Stimulated activated effector memory CD8-positive, alpha-beta T cell treated with anti-CD3 and anti-CD28 coated beads, Interleukin-12 subunit alpha, Interleukin-12 subunit beta, amount 100 ng/mL, for 72 hours (primary cell): ENCODE measurements at regions not wholly inside any gene's neighbourhood (a gene's known extent, or its start where the extent isn't known, plus 50 kb on each side); places are given as distances from the start of the nearest gene placed in this dataset.

ENCODE experiments used
- ATAC-seq: fragments of 150-1000 bp; cut with Tn5 transposase; 2 replicates; pipeline ENCODE4 v1.10.0; 2021
- DNase-seq, 2 donors: peaks; one replicate each; pipeline ENCODE4 v3.0.0; 2021 to 2022; ENCODE audit warnings: low spot score in 2 of 2
- H3K27ac Mint-ChIP-seq: one replicate; pipeline ENCODE4 v1.8.0; 2022; ENCODE audit warnings: mild to moderate bottlenecking, mixed read lengths
- H3K36me3 Mint-ChIP-seq: one replicate; pipeline ENCODE4 v1.8.0; 2022; ENCODE audit warnings: mild to moderate bottlenecking, mixed read lengths
- H3K4me1 Mint-ChIP-seq: one replicate; pipeline ENCODE4 v1.8.0; 2022; ENCODE audit warnings: mixed read lengths
- H3K4me3 Mint-ChIP-seq: one replicate; pipeline ENCODE4 v1.8.0; 2022; ENCODE audit warnings: mild to moderate bottlenecking, mixed read lengths
- H3K9me3 Mint-ChIP-seq: one replicate; pipeline ENCODE4 v1.8.0; 2022; ENCODE audit warnings: mixed read lengths

DNA sequence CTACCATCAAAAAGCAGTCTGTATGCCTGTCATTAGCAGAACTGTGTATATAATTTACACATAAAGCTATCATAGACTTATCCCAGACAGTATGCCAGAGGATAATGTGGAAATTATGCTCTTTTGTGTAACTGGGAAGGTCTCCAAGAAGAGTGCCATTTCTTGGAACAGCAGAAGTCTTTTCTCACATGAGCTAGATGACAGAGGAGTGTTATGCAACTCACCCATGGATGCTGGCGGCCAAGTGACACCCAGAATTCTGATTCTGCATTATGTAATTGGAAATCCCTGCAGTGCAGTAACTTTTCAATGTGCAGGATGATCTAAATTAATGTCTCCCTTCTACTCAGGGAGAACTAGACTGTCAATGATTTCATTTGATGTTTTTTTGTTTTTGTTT lies 160.0 kb downstream of the UBE2E3 start:
- H3K9me3 Mint-ChIP-seq = no peaks in the 10 kb centered on the region
- ATAC-seq = no peak
- peaks cover 7% of the 10 kb centered on the region for H3K36me3 Mint-ChIP-seq
- DNase-seq = no peak
- peak overlapping the region; percentile 63 for H3K4me3 Mint-ChIP-seq
- H3K27ac Mint-ChIP-seq = no peak overlapping the region
- H3K4me1 Mint-ChIP-seq = peaks cover 58% of the 10 kb centered on the region

DNA sequence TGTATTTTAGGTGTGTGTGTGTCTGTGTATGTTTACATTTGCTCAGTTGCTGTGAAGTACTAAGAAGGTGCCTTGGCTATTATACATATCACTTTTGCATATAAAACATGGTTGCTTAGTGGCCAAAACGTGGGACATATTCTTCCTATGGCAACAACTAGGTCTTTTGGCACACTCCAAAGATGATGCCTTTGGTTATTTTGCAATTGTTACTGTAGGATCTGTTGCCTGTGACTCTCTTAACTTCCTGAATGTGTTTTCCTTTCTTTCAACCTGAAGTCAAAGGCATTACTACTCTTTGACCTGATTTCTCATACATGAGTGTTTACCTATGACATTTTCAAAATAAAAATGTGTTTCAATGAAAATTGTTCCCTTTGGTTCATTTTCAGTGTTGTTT lies 160.5 kb downstream of the UBE2E3 start:
- peaks cover 59% of the 10 kb centered on the region for H3K4me1 Mint-ChIP-seq
- H3K4me3 Mint-ChIP-seq = peak overlapping the region; percentile 63
- no peak for ATAC-seq
- peaks cover 7% of the 10 kb centered on the region for H3K36me3 Mint-ChIP-seq
- DNase-seq = no peak
- H3K27ac Mint-ChIP-seq = no peak overlapping the region
- no peaks in the 10 kb centered on the region for H3K9me3 Mint-ChIP-seq

DNA sequence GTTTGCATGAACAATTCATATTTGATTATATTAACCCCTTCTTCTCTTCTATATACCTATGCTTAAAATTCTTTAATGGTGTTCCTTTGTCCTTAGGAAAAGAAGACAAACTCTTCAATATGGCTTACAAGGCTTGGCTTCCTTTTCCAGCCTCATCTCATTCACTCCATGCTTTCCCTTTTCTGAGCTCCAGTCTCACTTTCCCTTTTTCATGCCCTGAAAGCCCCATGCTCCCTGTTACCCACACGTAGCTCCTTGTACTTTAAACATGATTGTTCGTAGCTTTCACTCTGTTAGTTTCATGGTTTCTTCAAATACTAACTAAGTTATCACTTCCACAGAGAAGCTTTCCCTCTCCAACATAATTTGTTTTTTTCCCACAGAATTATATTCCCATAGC lies 161.3 kb downstream of the UBE2E3 start:
- Mint-ChIP-seq H3K36me3 (peaks cover 7% of the 10 kb centered on the region), H3K27ac (peak overlapping the region; percentile 96), H3K4me1 (peaks cover 59% of the 10 kb centered on the region), H3K9me3 (no peaks in the 10 kb centered on the region), H3K4me3 (peak overlapping the region; percentile 63)
- DNase-seq (no peak), ATAC-seq (no peak)

- Mint-ChIP-seq H3K9me3 (no peaks in the 10 kb centered on the region), H3K36me3 (peaks cover 7% of the 10 kb centered on the region), H3K27ac (peak overlapping the region; percentile 96), H3K4me1 (peaks cover 53% of the 10 kb centered on the region), H3K4me3 (peak overlapping the region; percentile 63)
- no peak for DNase-seq
- peak; percentile 86 for ATAC-seq
Observed at GRCh38 chr2:181142514-181142913, 162.1 kb downstream of the UBE2E3 start.

DNA sequence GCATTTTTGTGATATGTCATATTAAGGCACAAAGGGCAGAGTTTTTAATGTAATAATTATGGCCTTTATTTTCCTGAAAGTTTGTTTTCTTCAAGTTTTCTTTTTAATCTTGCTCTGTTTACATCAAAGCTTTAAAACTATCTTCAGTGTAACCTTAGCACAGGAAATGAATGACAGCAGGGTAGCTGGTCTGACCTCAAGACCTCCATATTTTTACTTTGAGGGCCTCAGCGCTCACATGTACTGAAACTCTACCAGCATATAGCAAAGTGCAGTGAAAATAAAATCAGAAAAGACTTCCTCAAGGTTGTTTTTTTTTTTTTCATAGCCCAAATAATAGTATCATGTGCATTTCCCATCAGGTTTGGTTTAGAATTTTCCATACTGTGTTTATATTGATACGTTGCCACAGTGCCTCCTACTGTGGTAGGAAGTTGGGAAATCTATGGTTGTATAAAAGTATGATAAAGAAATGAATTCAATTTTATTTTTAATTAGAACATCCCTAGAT lies 163.4 kb downstream of the UBE2E3 start:
- peaks cover 47% of the 10 kb centered on the region for H3K4me1 Mint-ChIP-seq
- no peaks in the 10 kb centered on the region for H3K9me3 Mint-ChIP-seq
- peak; percentile 44 for ATAC-seq
- no peak for DNase-seq
- peaks cover 7% of the 10 kb centered on the region for H3K36me3 Mint-ChIP-seq
- peak overlapping the region; percentile 63 for H3K4me3 Mint-ChIP-seq
- peak overlapping the region; percentile 83 for H3K27ac Mint-ChIP-seq

DNA sequence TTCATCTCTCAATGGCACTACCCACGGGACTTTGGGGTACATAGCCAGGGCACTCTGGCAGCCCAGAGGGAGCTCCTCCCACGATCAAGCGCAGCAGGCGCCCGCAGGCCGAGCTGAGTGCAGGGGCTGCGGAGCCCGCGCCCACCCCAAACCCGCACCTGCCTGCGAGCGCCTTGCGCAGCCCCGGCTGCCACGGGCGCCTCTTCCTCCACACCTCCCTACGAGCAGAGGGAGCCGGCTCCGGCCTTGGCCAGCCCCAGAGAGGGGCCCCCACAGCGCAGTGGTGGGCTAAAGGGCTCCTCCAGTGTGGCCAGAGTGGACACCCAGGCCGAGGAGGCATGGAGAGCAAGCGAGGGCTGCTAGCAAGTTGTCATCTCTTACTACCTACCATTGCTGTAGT lies 165.2 kb downstream of the UBE2E3 start:
- H3K9me3 Mint-ChIP-seq = no peaks in the 10 kb centered on the region
- no peak for ATAC-seq
- H3K27ac Mint-ChIP-seq = peak overlapping the region; percentile 83
- peaks cover 7% of the 10 kb centered on the region for H3K36me3 Mint-ChIP-seq
- H3K4me1 Mint-ChIP-seq = peaks cover 41% of the 10 kb centered on the region
- no peak for DNase-seq
- H3K4me3 Mint-ChIP-seq = peak overlapping the region; percentile 33

- peaks cover 38% of the 10 kb centered on the region for H3K4me1 Mint-ChIP-seq
- H3K36me3 Mint-ChIP-seq = peaks cover 7% of the 10 kb centered on the region
- peak overlapping the region; percentile 83 for H3K27ac Mint-ChIP-seq
- peak overlapping the region; percentile 32 for H3K4me3 Mint-ChIP-seq
- DNase-seq = no peak
- peak; percentile 88 for ATAC-seq
- peaks cover under 1% of the 10 kb centered on the region for H3K9me3 Mint-ChIP-seq
Observed at GRCh38 chr2:181146171-181146570, 165.8 kb downstream of the UBE2E3 start.

DNA sequence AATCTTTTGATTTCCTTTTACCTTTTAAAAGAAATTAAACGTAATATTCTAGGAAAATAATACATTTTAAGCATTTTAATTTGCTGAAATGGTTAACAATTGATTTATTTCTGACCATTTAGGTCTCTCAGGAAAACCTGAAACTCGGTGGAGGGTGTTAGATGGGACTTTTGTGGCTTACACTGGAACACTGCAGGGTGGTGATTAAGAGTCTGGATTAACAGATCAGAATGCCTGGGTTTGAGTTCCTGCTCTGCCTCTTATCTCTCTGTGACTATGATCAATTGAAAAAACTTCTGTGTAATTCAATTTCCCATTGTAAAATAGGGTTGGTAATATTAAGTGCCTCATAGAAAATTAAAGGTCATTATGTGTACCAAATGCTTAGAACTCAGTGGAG lies 168.7 kb downstream of the UBE2E3 start:
- Mint-ChIP-seq H3K36me3 (no peaks in the 10 kb centered on the region), H3K4me3 (peak overlapping the region; percentile 11), H3K4me1 (peaks cover 40% of the 10 kb centered on the region), H3K27ac (peak overlapping the region; percentile 74), H3K9me3 (peaks cover 3% of the 10 kb centered on the region)
- no peak for ATAC-seq
- DNase-seq = no peak

DNA sequence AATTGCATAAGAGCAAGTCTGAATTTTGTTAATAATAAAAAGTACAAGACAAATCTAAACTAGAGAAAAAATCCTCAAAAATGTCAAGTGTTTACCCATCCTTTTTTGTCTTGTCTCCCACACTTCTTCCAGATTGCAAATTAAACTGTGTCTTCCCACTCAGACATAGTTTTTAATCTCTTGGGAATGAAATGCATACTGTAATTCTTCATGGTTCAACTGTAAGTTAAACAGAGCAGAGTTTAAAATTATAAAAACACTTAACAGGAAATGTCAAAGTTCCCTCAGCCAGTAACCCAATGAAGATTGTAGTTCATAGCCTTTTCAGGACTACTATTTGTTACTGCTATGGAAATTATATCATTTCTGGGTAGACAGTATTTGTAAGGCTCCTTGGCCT lies 171.8 kb downstream of the UBE2E3 start:
- Mint-ChIP-seq H3K4me3 (peak overlapping the region; percentile 12), H3K4me1 (peaks cover 31% of the 10 kb centered on the region), H3K27ac (peak overlapping the region; percentile 9), H3K36me3 (no peaks in the 10 kb centered on the region), H3K9me3 (peaks cover 6% of the 10 kb centered on the region)
- ATAC-seq = no peak
- no peak for DNase-seq

DNA sequence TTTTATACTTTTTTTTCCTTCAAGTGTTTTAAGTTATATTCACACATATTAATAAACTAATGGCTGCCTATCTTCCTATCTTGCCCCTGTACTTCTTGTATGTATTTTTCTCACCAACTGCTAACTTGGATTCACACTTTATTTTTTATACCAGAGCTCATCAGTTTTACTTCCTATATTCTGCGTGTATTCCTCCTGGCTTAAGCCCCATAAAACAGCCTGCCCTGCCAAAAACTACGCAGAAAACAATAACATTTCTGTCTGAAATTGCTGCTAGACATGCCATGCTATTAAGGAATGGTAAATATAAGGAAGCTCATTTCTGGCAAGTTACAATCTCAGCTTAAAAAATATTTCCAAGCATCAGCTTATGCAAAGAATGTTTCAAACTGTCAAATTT lies 172.3 kb downstream of the UBE2E3 start:
- Mint-ChIP-seq H3K4me3 (peak overlapping the region; percentile 12), H3K9me3 (peaks cover 6% of the 10 kb centered on the region), H3K4me1 (peaks cover 31% of the 10 kb centered on the region), H3K27ac (peak overlapping the region; percentile 9), H3K36me3 (no peaks in the 10 kb centered on the region)
- DNase-seq (no peak), ATAC-seq (no peak)

GRCh38 chr2:181153886-181154285 lies 173.5 kb downstream of the UBE2E3 start:
- no peak overlapping the region for H3K4me3 Mint-ChIP-seq
- DNase-seq = no peak
- no peaks in the 10 kb centered on the region for H3K36me3 Mint-ChIP-seq
- ATAC-seq = no peak
- peaks cover 6% of the 10 kb centered on the region for H3K9me3 Mint-ChIP-seq
- H3K4me1 Mint-ChIP-seq = peaks cover 31% of the 10 kb centered on the region
- H3K27ac Mint-ChIP-seq = peak overlapping the region; percentile 7

DNA sequence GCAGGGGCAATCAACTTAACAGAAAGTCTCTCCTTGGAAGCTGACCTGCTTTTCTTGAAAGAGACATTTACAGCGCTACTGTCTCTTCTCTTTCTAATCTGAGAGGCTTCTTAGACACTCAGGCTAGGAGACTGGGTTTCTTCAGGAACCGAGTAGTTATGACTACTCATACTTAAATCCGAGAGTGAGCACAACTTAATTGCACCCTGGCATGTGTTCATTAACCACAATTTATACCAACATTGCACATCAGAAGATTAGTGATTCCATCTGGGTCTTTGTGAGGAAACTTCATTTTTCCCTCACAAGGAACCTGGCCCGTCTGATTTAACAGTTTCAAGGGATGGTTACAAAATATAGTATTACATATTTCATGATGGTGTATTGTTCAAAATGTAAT lies 176.9 kb downstream of the UBE2E3 start:
- H3K9me3 Mint-ChIP-seq = peaks cover 3% of the 10 kb centered on the region
- DNase-seq (no peak), ATAC-seq (no peak)
- H3K4me3 Mint-ChIP-seq = no peak overlapping the region
- peaks cover 27% of the 10 kb centered on the region for H3K4me1 Mint-ChIP-seq
- no peaks in the 10 kb centered on the region for H3K36me3 Mint-ChIP-seq
- no peak overlapping the region for H3K27ac Mint-ChIP-seq

DNA sequence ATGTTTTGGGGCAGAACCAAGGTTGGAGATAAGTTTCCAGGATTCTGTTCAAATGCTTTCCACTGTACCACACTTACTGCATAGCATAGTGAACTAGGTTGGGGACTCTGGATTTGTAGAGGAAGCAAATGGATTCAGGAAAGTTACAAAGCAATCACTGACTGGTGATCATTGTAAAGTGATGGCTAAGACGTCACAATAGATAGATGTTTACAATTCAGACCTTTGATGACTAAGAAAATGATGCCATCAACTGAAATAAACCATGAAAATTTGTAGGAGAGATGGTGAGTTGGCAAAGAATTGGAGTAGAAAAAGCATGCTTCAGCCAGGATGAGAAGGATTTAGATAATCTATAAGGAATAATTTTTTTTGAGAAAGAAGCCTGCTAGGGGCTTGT lies 178.0 kb downstream of the UBE2E3 start:
- Mint-ChIP-seq H3K4me3 (no peak overlapping the region), H3K9me3 (peaks cover 3% of the 10 kb centered on the region), H3K36me3 (peaks cover 5% of the 10 kb centered on the region), H3K27ac (no peak overlapping the region), H3K4me1 (peaks cover 24% of the 10 kb centered on the region)
- no peak for ATAC-seq
- DNase-seq = no peak

GRCh38 chr2:181161615-181162014 lies 181.2 kb downstream of the UBE2E3 start:
- ATAC-seq (peak; percentile 40), DNase-seq (no peak)
- Mint-ChIP-seq H3K9me3 (peaks cover 7% of the 10 kb centered on the region), H3K36me3 (peaks cover 12% of the 10 kb centered on the region), H3K27ac (no peak overlapping the region), H3K4me3 (no peak overlapping the region), H3K4me1 (peaks cover 46% of the 10 kb centered on the region)

- Mint-ChIP-seq H3K9me3 (peaks cover 11% of the 10 kb centered on the region), H3K27ac (peak overlapping the region; percentile 98), H3K36me3 (peaks cover 12% of the 10 kb centered on the region), H3K4me1 (peaks cover 50% of the 10 kb centered on the region), H3K4me3 (peak overlapping the region; percentile 53)
- ATAC-seq = peak; percentile 76
- DNase-seq = no peak
Observed at GRCh38 chr2:181163139-181163538, 182.7 kb downstream of the UBE2E3 start.

GRCh38 chr2:181163691-181164090 lies 183.3 kb downstream of the UBE2E3 start:
- H3K27ac Mint-ChIP-seq = peak overlapping the region; percentile 98
- peaks cover 12% of the 10 kb centered on the region for H3K36me3 Mint-ChIP-seq
- DNase-seq (no peak), ATAC-seq (no peak)
- peak overlapping the region; percentile 53 for H3K4me3 Mint-ChIP-seq
- peaks cover 11% of the 10 kb centered on the region for H3K9me3 Mint-ChIP-seq
- H3K4me1 Mint-ChIP-seq = peaks cover 50% of the 10 kb centered on the region

DNA sequence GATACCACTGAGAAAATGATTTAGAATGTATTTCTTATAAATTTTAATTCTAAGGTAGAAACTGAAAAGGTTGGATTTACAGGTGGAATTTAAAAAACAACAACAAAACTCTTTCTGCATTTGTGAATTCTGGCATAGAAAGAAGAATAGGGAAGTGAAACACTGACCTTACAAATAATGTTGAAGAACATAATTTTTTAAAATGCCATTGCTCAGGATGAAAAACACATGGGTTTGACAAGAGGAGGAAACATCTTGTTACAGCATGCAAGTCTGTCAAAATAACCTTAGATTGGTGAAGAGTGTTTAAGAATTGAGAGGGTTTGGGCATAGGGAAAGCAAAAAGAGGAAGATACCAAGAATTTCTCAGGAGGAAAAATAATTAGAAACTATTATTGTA lies 184.3 kb downstream of the UBE2E3 start:
- Mint-ChIP-seq H3K36me3 (peaks cover 12% of the 10 kb centered on the region), H3K27ac (peak overlapping the region; percentile 98), H3K4me3 (peak overlapping the region; percentile 70), H3K4me1 (peaks cover 54% of the 10 kb centered on the region), H3K9me3 (peaks cover 11% of the 10 kb centered on the region)
- DNase-seq (no peak), ATAC-seq (no peak)
